H7 (cell line): ENCODE measurements at regions not wholly inside any gene's neighbourhood (a gene's known extent, or its start where the extent isn't known, plus 50 kb on each side); places are given as distances from the start of the nearest gene placed in this dataset.

Source experiments
- DNase-seq: peaks from one replicate; pipeline ENCODE4 v3.0.0; 2012
- H3K27me3 ChIP-seq: 2 replicates; pipeline ENCODE4 v1.6.0; 2011; ENCODE audit warnings: mild to moderate bottlenecking, low read length; ENCODE audit not compliant: control insufficient read depth, insufficient read depth
- H3K36me3 ChIP-seq: replicated peaks from 2 replicates; pipeline ENCODE4 v1.5.1; 2011; ENCODE audit warnings: low read length; ENCODE audit not compliant: control insufficient read depth, insufficient read depth
- H3K4me3 ChIP-seq: 2 replicates; pipeline ENCODE4 v1.5.1; 2011; ENCODE audit warnings: low read depth, mild to moderate bottlenecking, control low read depth, low read length, moderate library complexity; ENCODE audit not compliant: insufficient read depth

DNA sequence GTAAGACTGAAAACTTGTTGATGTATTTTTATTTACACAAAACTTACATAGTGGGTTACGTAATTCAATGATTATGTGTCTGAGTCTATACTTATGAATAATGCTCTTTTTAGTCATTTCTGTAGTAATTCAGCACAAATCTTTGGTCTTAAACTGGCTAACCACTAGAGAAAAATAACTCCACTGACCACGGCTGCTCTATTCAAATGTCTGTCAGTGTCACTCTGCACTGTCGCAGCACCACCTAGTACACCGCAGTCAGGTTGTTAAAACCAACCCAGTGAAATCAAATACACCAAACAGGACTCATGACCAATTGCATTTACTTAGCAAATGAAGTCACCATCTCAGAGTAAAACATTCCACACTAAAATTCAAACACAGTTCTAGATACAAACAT, 93.5 kb upstream of the CCDC28A start:
- Histone ChIP-seq H3K27me3 (no peaks in the 10 kb centered on the region), H3K36me3 (no peaks in the 10 kb centered on the region), H3K4me3 (no peak overlapping the region)
- no peak for DNase-seq

DNA sequence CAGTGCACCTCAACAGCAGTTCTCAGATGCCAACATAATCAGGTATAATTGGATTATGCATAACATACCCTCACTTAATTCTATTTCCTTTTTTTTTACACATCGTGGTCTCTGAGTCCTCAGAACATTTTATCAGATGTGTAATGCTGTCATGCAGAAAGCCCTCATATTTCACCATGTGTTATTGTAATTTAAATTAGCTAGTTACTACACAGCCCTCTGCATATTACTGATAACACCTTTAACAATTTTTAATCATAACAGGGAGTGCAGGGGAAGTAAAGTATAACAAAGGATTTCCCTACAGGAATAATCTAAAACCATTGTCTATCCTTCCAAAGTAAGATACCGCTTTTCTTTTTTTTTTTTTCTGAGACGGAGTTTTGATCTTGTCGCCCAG, 91.9 kb upstream of the CCDC28A start:
- H3K36me3 ChIP-seq: no peaks in the 10 kb centered on the region
- H3K27me3 ChIP-seq: no peaks in the 10 kb centered on the region
- H3K4me3 ChIP-seq: no peak overlapping the region
- no peak for DNase-seq

DNA sequence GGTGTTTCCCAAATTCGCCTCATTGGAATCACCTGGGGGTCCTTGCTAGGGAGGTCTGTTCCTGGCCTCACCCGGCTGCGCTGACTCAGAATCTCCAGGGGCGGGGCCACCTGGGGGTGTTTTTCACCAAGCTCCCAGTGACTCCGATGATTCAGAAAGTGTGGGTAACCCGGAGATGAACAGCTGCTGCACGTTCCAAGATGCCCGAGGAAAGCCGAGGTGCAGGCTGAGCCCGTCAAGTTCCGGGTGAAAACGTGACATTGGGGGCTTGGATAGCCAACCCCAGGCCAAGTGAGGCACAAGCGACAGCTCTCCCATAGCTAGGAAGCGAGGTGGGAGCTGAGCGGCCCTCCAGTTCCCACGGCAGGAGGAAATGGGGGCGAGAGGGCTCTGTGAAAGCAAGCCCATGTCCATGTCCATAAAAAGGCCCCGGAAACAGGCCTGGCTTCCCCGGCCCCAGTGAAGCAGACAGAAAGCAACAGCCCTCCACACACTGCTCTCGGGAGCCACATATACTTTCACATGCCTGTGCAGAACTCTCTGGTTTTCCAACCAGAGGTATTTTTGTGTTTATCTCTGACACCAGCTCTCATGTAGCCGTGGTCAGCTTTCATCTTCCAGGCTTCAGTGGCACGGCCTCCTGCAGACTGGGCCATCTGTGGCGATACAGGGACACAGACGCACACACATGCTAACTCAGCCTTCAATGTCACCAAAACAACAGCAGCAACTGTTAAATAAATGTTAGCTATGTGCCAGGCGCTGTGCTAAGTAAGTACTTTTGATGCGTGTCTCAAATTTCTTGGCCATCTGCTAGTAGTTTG, 90.7 kb upstream of the CCDC28A start:
- H3K4me3 ChIP-seq: no peak overlapping the region
- no peaks in the 10 kb centered on the region for H3K36me3 ChIP-seq
- H3K27me3 ChIP-seq: no peaks in the 10 kb centered on the region
- no peak for DNase-seq

DNA sequence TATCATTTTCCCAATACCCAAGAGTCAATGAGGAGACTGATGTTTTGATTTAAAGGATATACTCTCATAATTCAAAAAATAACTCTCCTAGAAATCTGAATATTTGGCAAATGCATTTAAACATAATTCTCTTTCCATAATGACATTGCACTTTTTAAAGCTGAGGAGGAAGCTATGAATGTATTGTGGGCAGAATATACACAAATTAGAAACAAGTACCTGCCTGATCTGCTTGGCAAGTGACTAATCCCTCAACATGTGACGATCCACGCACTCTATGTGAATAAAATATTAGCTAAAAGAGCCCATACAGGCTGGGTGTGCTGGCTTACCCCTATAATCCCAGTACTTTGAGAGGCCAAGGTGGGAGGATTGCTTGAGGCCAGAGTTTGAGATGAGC, 88.3 kb upstream of the CCDC28A start:
- no peaks in the 10 kb centered on the region for H3K36me3 ChIP-seq
- no peak overlapping the region for H3K4me3 ChIP-seq
- H3K27me3 ChIP-seq: no peaks in the 10 kb centered on the region
- DNase-seq: no peak

DNA sequence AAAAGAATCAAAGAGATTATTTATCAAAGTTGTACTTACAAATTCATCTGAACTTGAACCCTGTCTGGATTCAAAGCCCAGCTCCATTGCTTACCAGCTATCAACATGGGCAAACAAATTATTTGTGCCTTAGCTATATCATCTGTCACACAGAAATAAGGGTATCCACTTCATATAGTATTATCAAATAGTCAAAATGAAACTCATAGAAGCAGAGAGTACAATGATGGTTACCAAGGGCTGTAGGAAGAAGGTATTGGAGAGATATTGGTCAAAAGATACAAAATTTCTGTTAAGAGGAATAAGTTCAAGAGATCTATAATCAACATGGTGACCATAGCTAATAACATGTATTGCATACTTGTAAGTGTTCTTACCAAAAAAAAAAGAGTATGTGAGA, 87.8 kb upstream of the CCDC28A start:
- H3K27me3 ChIP-seq: no peaks in the 10 kb centered on the region
- H3K36me3 ChIP-seq: no peaks in the 10 kb centered on the region
- no peak overlapping the region for H3K4me3 ChIP-seq
- DNase-seq: no peak

DNA sequence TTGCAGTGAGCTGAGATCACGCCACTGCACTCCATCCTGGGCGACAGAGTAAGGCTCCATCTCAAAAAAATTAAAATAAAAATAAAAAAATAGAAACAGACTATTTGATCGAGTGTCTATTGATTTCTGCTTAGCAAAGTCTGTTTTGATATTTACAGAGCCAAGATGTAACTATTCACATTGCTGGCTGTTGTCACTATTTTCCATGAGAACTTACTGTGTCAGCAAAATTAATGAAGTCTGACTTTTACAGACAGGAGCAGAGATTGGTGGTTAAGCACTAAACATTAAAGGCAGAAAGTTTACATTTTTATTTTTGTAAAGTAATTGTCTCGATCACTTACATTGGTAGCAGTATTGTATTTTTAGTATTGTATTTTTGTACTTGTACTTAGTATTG, 85.0 kb upstream of the CCDC28A start:
- Histone ChIP-seq H3K27me3 (peaks cover under 1% of the 10 kb centered on the region; the same call in 1 of the 2 replicates), H3K4me3 (no peak overlapping the region), H3K36me3 (no peaks in the 10 kb centered on the region)
- no peak for DNase-seq

DNA sequence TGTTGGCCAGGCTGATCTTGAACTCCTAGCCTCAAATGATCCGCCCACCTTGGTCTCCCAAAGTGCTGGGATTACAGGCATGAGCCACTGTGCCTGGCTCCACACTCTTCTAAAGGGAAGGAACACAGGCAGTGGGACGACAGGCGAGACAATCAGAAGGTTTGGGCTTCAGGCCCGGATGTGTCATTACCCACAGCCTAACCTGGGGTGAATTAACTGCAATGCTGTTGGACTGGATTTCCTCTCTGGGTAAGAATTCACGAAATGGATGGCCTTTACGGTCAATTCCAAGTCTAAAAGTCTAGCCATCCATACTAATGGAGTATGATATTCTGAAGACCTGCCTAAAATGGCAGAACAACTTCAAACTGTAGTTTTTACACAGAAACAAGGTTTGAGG, 83.7 kb upstream of the CCDC28A start:
- H3K27me3 ChIP-seq: peaks cover 2% of the 10 kb centered on the region; the same call in 1 of the 2 replicates
- DNase-seq: no peak
- no peaks in the 10 kb centered on the region for H3K36me3 ChIP-seq
- H3K4me3 ChIP-seq: no peak overlapping the region

DNA sequence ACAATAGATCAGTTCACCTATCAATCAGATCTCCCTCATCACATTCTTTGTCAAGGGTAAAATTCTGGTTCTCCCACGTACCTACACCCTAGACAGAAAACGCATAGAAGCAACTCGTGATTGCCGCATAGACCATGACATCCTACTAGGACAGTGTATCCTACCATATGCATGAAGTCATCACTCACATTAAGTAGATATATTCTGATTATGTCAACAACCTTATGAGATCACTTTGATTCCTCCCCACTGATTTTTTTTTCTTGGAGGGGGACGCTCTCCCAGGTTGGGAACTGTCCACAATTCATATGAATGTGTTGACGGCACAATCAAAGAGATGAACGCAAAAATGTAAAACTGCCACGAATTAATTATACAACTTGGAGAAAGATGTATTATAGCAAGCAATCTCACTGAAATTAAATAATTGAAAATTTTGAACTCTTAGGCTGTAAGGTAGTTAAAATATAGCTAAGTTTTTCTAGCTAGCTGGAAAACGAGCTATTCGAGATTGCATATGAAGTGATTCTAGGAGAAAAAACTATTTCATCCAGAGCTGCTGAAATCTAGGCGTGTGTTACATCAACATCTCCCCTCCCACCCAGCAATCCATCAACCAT, 82.5 kb upstream of the CCDC28A start:
- Histone ChIP-seq H3K4me3 (peak overlapping the region; percentile 76), H3K27me3 (peaks cover 2% of the 10 kb centered on the region; the same call in 1 of the 2 replicates), H3K36me3 (no peaks in the 10 kb centered on the region)
- no peak for DNase-seq

DNA sequence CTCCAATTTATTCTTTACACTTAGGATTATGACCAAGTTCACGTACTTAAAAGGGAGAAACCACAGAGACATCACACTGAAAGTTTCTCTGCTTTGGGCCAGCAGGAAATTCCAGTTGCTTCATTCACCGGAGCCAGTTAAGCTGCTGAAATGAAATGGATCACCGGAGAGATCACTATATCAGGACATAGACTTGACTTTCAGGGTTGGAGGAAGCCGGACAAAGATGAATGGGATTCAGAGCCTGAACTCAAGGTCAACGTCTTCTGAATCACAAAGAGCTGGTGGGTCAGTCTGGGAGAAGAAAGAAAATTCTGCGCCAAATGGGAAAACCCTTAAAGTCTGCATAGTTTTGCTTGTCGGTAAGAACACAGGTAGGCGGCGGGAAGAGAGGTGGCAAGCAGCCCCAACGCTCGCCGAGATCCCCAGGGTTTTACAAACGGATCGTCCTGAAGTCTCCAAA, 81.9 kb upstream of the CCDC28A start:
- peak; percentile 59 for DNase-seq
- peak overlapping the region; percentile 76 for H3K4me3 ChIP-seq
- H3K36me3 ChIP-seq: no peaks in the 10 kb centered on the region
- peaks cover 2% of the 10 kb centered on the region; the same call in 1 of the 2 replicates for H3K27me3 ChIP-seq

DNA sequence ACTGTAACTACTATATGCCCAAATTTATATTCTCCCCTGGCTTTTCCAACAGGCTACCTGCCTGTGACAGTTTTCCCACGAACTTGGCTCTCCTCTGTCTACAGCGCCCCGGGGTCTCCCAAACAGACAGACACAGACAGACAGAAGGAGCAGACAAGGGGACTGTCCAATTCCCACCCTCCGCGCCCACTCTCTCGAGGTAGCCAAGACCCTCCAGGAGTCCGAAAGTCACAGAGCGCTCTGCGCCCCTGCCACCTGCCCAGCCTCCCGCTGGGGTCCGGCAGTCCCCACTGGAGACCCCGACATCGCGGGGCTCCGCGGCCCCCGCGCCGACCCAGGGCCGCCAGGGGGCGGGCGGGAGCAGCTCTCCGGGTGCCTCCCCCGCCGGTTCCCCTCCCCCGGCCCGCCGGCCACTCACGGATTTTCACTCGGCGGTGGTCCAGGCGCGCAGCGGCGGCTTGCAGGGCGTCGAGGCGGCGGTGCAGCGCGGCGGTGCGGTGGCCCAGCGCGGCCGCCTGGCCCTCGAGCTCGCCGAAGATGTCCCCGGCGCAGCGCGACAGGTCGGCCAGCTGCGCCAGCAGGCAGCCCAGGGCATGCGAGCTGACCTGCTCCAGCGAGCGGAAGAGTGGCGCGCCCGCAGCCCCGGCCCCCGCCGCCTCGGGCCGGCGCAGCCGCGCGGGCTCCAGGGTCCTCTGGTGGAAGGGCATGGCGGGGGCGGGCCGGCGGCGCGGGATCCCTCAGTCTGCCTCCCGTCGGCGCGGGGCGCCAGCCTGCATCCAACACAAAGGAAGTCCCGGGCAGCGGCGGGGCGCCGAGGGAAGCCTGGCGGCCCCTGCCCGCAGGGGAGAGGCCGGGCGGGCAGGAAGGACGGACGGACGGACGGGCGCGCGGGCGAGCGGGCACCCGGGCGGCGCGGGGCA, 81.3 kb upstream of the CCDC28A start:
- peak overlapping the region; percentile 76 for H3K4me3 ChIP-seq
- DNase-seq: peak; percentile 95
- no peaks in the 10 kb centered on the region for H3K36me3 ChIP-seq
- peaks cover 2% of the 10 kb centered on the region; the same call in 1 of the 2 replicates for H3K27me3 ChIP-seq

DNA sequence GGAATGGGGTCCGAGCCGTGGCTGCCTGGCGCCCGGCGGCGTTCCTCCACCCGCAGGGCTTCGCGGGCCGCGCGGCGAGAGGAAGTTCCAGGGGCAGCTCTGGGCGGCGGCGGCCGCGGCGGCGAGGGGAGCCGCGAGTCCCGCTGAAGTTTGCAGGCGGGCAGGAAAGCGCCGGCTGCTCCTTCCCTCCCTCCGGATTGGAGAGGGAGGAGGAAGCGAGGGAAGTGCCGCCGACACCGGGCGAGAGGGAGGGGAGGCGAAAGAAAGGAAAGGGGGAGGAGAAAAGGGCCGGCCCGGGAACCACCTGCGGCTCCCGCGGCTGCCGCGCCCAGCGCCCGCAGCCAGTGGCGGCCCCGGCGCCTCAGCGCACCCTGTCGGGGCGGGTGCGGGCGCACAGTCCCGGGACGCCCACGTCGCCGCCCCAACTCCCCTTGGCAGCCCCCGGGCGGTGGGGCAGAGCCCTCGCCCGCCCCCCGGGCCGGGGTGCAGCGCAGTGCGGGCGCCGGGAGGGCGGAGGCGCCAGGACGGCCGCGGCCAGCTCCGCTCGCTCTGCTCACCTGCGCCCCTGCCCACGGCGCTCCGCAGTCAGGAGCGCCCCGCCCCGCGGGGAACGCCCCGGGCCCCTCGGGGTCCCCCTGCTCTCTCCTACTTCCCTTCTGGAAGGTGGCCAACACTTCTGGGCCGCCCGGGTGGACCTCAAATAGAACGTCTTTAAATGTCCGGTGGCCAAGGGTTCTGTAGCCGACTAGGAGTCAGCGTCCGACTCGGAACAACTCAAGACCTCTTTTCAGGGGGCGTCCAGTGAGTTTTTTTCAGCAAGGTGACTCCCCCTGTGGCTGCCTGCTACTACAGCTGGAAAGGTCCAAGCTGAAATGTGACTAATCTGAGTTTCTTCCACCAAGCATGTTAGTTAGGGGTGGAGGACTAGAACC, 80.3 kb upstream of the CCDC28A start:
- no peaks in the 10 kb centered on the region for H3K36me3 ChIP-seq
- H3K4me3 ChIP-seq: peak overlapping the region; percentile 76
- peaks cover 2% of the 10 kb centered on the region; the same call in 1 of the 2 replicates for H3K27me3 ChIP-seq

DNA sequence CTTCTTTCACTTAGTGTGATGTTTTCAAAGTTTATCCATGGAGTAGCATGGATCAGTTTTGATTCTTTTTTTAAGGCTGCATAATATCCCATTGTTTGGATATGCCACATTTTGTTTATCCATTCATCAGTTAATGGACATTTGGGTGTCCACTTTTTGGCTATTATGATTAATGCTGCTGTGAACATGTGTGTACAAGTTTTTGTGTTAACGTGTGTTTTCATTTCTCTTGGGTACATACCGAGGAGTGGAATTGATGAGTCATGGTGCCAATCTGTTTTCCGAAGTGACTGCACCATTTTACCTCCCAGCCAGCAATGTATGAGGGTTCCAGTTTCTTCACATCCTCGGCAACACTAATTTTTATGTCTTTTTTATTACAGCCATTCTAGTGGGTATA, 78.4 kb upstream of the CCDC28A start:
- H3K4me3 ChIP-seq: no peak overlapping the region
- H3K27me3 ChIP-seq: peaks cover 2% of the 10 kb centered on the region; the same call in 1 of the 2 replicates
- no peak for DNase-seq
- no peaks in the 10 kb centered on the region for H3K36me3 ChIP-seq

More for the DNA sequence above, 80.3 kb upstream of the CCDC28A start:
- DNase-seq: peak; percentile 97

DNA sequence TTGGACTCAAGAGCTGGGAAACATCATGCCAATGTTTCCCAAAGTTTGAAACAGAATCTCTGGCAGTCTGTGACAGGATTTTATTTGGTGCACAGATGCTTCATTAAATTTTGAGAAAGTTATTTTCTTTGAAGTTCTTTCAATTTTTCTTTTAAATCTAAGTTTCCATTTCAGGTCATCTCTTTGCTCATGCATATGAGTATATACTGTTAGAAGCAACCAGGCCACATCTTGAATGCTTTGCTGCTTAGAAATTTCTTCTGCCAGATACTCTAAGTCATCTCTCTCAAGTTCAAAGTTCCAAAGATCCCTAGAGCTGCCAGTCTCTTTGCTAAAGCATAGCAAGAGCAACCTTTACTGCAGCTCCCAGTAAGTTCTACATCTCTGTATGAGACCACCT, 59.1 kb upstream of the CCDC28A start:
- no peaks in the 10 kb centered on the region for H3K27me3 ChIP-seq
- no peak for DNase-seq
- H3K4me3 ChIP-seq: no peak overlapping the region
- no peaks in the 10 kb centered on the region for H3K36me3 ChIP-seq
